ELF-1 (cell line): ENCODE measurements at regions not wholly inside any gene's neighbourhood (a gene's known extent, or its start where the extent isn't known, plus 50 kb on each side); places are given as distances from the start of the nearest gene placed in this dataset.
"Not testable (repeated sequence)": the region's sequence is repeated elsewhere in the genome, so short reads cannot be mapped to it uniquely, and the experiment has no call there.

Experiments
- DNase-seq: peaks from one replicate; pipeline ENCODE4 v3.0.0-alpha.2; 2016; ENCODE audit warnings: low read depth, low spot score

DNA sequence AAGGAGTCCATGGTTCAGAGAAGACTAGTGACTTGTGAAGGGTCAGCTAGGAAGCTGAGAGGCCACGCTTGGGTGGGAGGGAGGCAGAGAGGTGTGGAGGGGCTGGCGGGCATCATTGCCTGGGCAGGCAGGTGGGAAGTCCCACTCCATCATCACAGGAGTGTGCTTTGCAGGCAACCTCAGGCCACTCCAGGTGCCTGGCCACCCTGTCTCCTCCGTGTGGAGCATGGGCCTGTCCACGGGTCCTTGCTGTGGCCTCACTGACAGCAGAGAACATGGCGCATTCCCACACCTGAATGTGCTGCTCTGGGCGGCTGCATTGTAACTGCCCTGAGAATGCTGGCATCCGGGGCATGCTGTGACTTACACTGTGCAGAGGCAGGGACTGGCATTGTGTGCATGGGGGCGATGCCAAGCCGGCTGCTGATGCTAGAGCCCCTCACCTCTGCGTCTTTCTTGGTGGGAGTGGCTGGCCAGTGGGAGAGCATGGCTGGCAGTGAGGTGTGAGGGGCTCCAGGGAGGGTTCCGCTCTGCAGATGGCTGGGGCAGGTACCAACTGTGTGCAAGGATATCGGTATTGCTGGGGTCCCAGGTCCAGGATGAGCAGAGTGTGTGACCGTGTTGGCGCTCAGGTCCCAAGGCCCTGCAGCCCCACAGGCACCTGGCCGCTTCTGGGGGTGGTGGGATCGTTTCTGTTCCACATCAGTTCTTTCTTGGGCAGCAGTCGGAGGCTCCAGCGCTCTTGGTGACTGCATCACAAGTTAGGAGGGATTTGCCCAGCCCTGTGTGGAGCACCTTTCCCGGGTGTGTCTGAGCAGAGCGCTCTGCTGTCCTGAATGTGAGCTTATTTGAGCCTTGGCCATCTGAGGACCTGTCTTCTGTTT lies 94.8 kb downstream of the NPIPB11 start:
- DNase-seq, result no peak

DNA sequence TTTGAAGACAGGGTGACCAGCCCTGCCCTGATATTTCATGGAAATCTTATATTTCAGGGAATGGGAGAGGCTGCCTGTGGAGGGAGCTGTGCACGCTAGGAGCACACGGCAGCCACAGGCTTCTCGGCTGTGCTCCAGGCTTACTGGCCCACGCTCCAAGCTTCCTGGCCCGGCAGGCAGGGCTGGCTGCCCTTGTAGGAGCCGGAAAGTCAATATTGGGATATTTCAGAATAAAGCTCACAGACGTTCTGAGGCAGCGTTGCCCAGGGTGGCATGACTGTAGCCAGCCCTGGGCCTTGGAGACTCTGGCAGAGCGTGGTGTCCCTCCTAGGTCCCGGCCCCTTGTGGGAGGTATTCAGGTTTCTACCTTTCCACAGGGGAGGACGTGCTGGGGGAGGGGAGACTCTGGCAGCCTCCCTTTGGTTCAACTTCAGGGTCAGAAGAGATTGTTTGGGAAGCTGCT lies 95.6 kb downstream of the NPIPB11 start:
- DNase-seq, result no peak

DNA sequence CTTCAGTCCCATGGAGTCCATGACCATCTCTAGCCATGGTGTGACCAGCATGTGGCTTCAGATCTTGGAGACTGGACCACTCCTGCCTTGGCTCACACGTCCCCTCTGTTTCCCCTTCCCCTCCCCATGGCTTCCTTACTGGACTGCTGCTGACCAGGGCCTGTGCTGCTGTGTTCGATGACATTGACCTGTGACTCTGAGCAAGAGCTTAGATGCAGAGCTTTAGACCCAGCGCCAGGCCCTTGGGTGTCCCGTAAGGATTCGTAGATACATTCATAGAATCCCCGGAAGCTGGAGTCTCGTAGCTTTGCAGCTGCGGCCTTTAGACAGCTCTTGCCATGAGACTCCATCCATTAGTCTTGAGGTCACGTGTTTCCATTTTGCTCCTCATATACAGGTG lies 96.3 kb downstream of the NPIPB11 start:
- not testable (repeated sequence) for DNase-seq

DNA sequence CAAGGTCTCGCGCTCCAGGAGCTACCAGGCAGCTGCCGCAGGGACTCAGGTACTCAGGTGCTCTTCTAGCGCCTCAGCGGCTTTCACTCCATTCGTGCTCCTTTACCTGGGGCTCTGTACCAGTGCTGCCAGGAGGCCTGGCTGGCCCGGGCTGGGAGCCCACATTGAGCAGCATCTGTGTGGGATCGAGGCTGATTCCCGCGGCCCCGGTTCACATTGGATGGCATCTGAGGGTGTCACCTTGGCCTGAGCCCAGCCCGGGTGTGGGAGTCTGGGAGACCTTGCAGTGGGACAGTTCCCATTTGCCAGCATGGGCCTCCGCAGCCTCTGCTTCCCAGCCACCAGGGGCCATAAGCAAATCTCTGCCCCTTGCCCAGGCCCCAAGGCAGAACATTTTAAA lies 96.9 kb downstream of the NPIPB11 start:
- DNase-seq, result not testable (repeated sequence)

DNA sequence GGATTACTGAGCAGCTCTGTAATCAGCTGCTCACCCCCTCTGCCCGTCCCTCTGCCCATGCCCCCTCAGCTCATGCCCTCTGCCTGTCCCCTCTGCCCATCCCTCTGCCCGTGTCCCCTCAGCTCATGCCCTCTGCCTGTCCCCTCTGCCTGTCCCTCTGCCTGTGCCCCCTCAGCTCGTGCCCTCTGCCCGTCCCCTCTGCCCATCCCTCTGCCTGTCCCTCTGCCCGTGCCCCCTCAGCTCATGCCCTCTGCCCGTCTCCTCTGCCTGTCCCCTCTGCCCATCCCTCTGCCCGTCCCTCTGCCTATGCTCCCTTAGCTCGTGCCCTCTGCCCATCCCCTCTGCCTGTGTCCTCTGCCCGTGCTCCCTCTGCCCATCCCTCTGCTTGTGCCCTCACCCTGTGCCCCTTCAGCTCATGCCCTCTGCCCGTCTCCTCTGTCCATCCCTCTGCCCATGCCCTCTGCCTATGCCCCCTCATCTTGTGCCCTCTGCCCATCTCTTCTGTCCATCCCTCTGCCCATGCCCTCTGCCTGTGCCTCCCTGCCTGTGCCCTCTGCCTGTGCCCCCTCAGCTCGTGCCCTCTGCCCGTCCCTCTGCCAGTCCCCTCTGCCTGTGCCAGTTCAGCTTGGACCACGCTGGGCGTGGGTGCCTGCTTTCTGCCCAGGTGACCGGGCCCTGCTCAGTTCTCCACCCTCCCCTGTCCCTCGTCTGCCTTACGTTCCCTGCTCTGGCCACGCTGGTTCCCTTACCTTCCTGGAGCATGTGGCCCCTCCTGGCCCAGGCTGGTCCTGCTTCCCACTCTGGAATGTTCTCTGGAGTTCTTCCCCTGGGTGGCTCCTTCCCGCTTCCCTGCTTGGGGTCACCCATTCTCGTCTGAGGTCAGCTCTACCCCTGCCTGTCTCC lies 97.6 kb downstream of the NPIPB11 start:
- DNase-seq, result no peak

DNA sequence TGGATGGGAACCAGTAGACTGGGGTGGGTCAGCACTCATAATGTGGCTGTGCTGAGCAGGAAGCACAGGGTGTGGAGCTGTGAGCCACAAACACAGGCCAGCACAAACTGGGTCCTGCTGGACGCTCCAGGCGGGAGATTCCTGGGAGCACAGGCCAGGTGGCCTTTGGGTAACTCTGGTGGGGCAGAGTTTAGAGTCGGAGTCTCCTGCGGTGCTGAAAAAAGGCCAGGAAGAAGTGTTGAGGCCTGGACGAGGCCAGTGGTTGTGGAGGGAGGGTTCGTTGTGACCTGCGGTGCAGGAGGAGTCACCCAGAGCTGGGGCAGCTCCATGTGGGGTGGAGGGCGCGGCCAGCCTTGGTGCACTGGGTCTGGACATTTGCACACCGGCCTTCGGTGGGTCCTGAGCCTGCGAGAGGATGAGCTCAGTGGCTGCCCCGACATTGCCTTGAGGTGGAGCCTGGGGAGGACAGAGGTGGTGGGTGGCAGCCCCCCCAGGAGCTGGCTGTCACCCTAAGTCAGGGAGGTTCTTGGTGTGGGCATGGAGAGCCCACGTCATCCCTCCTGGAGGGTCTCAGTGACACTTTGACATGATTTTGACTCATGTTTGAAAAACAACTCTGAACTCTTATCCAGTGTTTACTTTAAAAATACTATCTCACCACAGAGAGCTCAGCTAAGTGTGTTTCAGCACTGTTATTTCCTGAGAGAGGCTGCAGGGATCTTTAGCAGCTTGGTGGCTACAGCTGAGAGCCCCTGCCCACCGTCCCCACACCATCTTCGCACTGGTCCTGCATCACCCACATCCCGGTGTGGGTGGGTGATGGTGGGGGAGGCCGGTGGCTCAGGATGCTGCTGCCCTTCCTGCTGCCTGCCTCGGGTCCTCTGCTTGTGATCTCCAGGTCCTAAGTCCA lies 98.7 kb downstream of the NPIPB11 start:
- DNase-seq, result no peak

DNA sequence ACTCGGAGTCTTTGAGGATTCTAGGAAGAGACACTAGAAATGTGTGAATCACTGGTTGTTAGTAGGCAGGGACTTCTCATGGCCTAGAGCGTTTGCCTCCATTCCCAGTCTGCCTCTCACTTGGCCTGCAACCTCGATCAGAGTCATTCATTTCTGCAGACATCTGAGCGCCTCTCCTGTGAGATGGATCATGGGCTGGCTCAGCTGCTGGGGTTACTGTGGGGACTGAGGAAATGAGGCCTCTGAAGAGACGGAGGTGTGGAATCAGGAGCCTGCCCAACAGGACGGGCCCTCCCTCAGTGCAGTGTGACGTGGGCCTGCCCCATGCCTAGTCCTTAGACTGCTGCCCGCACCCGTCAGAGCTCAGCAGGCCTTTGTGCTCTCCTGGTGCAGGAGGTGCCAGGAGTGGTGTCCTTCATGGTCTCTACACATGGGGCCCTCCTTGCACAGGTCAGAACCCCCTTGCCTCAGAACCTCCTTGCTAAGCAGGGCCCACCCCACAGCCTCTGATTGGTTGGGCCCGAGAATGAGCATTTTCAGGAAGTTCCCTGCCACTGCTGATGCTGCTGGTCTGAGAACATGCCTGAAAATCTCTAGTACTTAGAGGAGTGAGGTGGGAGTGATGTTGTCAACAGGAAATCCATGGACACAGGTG lies 99.4 kb downstream of the NPIPB11 start:
- no peak for DNase-seq

DNA sequence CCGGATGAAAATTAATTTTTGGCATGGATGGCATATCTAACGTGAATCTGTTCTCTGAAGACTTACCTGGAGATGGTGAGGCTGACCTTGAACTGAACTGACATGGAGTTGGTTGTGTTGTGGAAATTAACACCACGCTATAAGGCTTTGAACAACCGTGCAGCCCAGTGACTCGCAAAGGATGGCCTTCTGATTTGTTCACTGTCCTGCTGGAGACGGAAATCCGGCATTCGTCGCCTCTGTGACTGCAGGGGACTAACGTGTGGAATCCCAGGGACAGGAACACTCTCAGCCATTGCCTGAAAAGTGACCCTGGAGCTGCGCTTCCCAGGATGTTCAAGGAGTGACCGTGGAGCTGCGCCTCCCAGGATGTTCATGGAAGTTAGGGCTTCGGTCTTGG lies 100.3 kb downstream of the NPIPB11 start:
- no peak for DNase-seq

DNA sequence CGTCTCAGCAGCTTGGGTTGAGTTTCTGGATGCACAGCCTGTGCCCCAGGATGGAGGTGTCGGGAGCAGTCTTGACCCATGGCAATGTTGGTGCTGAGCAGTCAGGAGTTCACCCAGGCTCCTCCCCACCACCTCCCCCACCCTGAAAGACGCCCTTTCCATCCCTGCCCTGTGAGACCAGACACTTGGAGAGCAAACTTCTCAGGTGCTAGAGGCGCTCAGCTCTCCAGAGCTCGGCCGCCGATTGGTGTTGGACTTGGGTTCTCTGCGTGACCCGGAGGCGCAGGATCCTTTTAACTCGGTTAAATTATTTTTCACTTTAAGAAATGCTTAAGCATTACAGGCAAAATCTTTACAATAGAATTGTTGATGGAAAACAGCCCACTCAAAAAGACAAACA lies 101.5 kb downstream of the NPIPB11 start:
- not testable (repeated sequence) for DNase-seq

DNA sequence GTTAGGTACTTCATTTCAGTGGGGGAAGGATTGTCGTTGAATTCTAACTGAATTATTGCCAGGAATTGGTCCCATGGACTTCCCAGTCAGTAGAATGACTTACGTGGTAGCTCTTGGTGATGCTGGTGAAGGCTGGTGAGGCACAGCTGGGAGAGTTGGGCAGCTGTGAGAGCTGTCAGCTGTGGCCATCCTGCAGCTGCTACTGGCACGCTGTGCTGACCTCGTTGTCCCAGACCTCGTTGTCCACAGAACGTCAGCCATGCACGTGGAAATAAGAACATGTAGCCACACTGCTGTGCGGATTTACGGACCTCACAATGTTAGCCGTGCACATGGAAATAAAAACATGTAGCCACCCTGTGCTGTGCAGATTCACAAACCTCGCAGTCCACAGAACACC lies 102.3 kb downstream of the NPIPB11 start:
- no peak for DNase-seq

DNA sequence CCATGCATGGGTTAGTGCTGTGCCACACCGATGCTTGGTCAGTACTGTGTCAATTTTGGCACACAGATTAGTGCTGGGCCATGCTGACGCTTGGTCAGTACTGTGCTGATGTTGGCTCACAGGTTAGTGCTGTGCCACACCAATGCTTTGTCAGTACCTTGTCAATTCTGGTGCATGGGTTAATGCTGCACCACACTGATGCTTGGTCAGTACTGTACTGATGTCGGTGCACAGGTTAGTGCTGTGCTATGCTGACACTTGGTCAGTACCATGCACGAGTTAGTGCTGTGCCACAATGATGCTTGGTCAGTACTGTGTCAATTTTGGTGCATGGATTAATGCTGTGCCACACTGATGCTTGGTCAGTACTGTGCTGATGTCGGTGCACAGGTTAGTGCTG lies 103.0 kb downstream of the NPIPB11 start:
- DNase-seq, result no peak

DNA sequence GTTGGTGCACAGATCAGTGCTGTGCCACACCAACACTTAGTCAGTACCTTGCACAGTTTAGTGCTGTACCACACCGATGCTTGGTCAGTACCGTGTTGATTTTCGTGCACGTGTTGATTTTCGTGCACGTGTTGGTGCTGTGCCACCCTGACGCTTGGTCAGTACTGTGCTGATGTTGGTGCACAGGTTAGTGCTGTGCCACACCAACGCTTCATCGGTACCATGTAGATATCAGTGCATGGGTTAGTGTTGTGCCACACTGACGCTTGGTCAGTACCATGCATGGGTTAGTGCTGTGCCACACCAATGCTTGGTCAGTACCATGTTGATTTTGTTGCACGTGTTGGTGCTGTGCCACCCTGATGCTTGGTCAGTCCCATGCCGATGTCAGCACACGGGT lies 103.5 kb downstream of the NPIPB11 start:
- DNase-seq, result no peak

DNA sequence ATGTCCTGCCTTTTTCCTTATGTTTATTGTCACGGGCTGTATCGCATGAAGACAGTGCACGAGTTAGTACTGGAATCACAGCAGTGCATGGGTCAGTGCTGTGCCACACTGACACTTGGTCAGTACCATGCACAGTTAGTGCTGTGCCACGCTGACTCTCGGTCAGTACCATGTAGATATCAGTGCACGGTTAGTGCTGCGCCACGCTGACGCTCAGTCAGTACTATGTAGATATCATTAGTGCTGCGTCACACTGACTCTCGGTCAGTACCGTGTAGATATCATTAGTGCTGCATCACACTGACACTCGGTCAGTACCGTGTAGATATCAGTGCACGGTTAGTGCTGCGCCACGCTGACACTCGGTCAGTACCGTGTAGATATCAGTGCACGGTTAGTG lies 104.1 kb downstream of the NPIPB11 start:
- DNase-seq, result not testable (repeated sequence)

DNA sequence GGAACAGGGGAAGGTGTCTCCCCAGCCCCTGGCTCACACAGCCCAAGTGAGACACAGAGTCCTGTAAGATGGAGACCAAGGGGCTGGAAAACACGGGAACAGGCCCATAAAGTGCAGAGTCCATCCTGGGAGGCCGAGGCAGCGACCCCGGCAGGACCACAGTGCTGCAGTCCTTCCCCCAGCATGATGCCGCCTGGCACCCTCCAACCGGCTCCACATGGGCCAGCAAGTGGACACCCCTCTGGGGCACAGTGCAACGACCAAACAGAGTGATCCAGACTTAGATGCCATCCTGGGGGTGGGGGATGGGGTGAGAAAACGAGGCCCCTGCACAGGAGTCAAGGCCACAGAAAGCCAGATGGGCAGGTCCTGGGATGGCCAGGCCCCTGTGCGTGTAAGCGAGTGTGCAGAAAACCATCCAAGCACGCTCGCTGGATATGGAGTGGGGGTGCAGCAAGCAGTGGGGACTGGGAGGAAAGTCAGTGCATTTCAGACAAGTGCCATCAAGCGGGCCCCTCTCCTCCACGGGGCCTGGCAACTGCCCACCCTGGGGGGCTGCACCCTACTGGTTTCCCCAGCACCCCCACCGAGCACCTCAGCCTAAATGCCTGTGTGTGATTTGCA lies 104.7 kb downstream of the NPIPB11 start:
- DNase-seq, result not testable (repeated sequence)

DNA sequence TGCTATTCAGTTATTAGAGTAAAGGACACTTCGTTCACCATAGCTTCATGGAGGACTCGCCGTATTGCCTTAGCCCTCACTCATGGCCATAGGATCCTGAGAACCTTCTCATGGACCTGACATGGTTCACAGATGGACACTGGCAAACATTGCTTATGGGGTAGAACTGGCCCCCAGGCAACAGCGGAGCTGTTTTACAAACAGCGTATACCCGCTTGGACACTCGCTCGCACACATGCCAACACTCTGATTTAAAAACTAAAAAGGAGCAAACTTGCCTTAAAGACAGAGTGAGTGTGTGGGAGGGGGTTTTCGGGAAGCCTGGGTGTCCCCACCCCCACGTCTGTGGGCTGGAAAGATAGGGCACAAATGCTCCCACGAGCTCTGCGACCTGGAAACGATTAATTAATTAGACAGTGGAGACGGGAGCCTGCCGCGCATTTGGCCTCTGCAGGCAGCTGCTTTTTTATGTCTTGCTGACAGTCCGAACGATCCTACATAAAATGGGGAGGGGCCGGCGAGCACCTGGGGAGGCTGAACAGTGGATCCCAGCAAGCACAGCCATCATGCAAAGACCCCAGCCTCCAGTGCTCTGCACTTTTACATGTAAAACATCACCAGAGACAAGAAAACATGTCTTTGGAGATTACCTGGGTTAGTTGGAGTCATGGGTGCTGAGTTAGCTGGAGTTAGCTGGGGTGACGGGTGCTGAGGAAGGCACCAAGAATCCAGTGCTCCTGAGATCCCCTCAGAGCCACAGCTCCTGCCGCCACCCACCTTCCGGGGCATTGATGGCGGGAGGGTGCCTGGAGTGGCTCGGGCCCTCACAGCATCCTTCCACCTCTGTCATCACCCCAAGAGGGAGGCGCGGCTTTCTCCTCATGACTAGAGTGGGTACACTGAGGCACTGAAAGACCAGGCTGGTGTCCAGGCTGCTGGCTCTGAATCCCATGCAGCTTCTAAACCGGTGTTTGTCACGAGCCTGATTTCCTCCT lies 105.7 kb downstream of the NPIPB11 start:
- not testable (repeated sequence) for DNase-seq

DNA sequence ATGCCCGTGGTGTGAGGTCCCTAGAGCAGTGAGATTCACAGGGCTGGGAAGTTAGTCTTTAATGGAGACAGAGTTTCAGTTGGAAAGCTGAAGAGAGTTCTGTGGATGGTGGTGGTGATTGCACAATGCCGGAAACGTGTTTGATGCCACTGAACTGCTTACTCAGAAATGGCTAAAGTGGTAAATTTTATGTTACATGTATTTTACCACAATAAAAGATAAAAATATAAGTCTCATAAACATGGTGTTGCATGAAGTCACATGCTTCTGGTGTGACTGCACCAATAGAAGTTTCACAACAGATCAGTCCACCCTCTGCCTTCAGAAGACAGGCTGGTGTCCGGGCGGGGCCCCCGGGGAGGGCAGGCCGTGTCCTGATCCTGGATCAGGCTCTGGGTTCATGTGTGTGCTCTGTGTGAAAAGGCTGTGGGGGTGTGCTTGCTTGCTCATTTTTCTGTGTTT lies 106.5 kb downstream of the NPIPB11 start:
- not testable (repeated sequence) for DNase-seq

DNA sequence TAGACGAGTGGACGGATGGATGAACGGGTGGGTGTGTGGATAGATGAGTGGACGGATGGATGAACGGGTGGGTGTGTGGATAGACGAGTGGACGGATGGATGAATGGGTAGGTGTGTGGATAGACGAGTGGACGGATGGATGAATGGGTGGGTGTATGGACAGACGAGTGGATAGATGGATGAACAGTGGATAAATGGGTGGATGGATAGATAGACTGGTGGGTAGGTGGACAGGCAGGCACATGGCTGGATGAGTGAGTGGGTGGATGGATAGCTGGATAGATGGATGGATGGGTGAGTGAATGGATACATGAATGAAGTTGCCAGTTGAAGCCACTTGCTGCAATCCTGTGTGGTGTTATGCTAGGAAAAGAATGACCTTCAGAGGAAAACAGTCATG lies 107.5 kb downstream of the NPIPB11 start:
- not testable (repeated sequence) for DNase-seq

DNA sequence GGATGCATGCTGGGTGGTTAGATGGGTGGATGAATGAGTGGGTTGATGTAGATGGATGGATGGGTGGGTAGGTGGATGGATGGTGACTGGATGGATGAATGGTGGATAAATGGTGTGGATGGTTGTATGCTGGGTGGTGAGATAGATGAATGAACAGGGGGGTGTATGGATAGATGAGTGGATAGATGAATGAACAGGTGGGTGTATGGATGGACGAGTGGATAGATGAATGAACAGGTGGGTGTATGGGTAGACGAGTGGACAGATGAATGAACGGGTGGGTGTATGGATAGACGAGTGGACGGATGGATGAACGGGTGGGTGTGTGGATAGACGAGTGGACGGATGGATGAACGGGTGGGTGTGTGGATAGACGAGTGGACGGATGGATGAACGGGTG lies 108.2 kb downstream of the NPIPB11 start:
- DNase-seq, result not testable (repeated sequence)

DNA sequence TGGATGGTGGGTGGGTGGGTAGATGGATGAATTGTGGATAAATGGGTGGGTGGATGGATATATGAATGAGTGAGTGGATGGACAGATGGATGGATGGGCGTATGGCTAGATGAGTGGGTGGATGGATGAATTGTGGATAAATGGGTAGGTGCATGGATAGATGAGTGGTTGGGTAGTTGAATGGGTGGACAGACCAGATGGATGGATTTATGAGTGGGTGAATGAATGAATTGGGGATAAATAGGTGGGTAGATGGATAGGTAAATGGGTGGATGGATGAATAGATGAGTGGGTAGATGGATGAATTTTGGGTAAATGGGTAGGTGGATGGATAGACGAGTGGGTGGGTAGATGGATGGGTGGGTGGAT lies 108.7 kb downstream of the NPIPB11 start:
- DNase-seq, result not testable (repeated sequence)
